ENCODE measurements at regions not wholly inside any gene's neighbourhood (a gene's known extent, or its start where the extent isn't known, plus 50 kb on each side); places are given as distances from the start of the nearest gene placed in this dataset.

GRCh38 chr16:63880948-63881347, 1240.9 kb downstream of the CDH11 start:
- TF ChIP-seq CTCF (IDR thresholded peaks at IDR 0.05): no peak
- no peak for TF ChIP-seq POLR2AphosphoS5 (IDR thresholded peaks at IDR 0.05)
